H9 (cell line): ENCODE measurements at regions not wholly inside any gene's neighbourhood (a gene's known extent, or its start where the extent isn't known, plus 50 kb on each side); places are given as distances from the start of the nearest gene placed in this dataset.

Experiments
- DNase-seq: peaks from one replicate; pipeline ENCODE4 v3.0.0-alpha.2; 2017
- H2AFZ ChIP-seq: one replicate; pipeline ENCODE4 v1.6.1; 2013; ENCODE audit warnings: mild to moderate bottlenecking, low read length, control low read depth, moderate library complexity
- H2AK5ac ChIP-seq: 2 replicates; pipeline ENCODE4 v1.6.1; 2013; ENCODE audit warnings: low read length, control low read depth, mixed read lengths; ENCODE audit not compliant: insufficient read length
- H2BK120ac ChIP-seq: one replicate; pipeline ENCODE4 v1.6.1; 2013; ENCODE audit warnings: low read depth, mild to moderate bottlenecking, low read length, control low read depth, inconsistent platforms; ENCODE audit not compliant: poor library complexity, severe bottlenecking
- H2BK12ac ChIP-seq: 2 replicates; pipeline ENCODE4 v1.6.1; 2013; ENCODE audit warnings: low read length, control low read depth, mixed read lengths, low read depth; ENCODE audit not compliant: insufficient read length
- H2BK15ac ChIP-seq: 2 replicates; pipeline ENCODE4 v1.6.1; 2013; ENCODE audit warnings: low read depth, low read length, control low read depth
- H2BK20ac ChIP-seq: one replicate; pipeline ENCODE4 v1.6.1; 2013; ENCODE audit warnings: low read depth, mild to moderate bottlenecking, low read length, control low read depth, inconsistent platforms; ENCODE audit not compliant: poor library complexity, severe bottlenecking
- H2BK5ac ChIP-seq: 2 replicates; pipeline ENCODE4 v1.6.1; 2013; ENCODE audit warnings: low read length, control low read depth, mixed read lengths; ENCODE audit not compliant: insufficient read length
- H3K14ac ChIP-seq: 2 replicates; pipeline ENCODE4 v1.6.1; 2013; ENCODE audit warnings: low read length, control low read depth; ENCODE audit not compliant: insufficient read depth
- H3K18ac ChIP-seq: 2 replicates; pipeline ENCODE4 v1.6.1; 2013; ENCODE audit warnings: low read depth, mild to moderate bottlenecking, mixed read lengths, low read length, control low read depth; ENCODE audit not compliant: insufficient read length
- H3K23ac ChIP-seq: 2 replicates; pipeline ENCODE4 v1.6.1; 2013; ENCODE audit warnings: low read length, control low read depth, mixed read lengths, low read depth; ENCODE audit not compliant: insufficient read length
- H3K23me2 ChIP-seq: 2 replicates; pipeline ENCODE4 v1.6.1; 2013; ENCODE audit warnings: low read depth, mild to moderate bottlenecking, mixed read lengths, low read length, control low read depth; ENCODE audit not compliant: insufficient read length, poor library complexity, severe bottlenecking
- H3K27ac ChIP-seq: 2 replicates; pipeline ENCODE4 v1.5.1; 2013; ENCODE audit warnings: low read length, control low read depth, mixed read lengths, low read depth; ENCODE audit not compliant: insufficient read length
- H3K27me3 ChIP-seq: 2 replicates; pipeline ENCODE4 v1.6.1; 2013; ENCODE audit warnings: low read length, control low read depth, inconsistent platforms; ENCODE audit not compliant: insufficient read depth
- H3K4ac ChIP-seq: 2 replicates; pipeline ENCODE4 v1.6.1; 2013; ENCODE audit warnings: low read depth, mild to moderate bottlenecking, control low read depth, inconsistent platforms, low read length, moderate library complexity
- H3K4me1 ChIP-seq: 2 replicates; pipeline ENCODE4 v1.6.1; 2013; ENCODE audit warnings: low read length, control low read depth, inconsistent platforms; ENCODE audit not compliant: insufficient read depth
- H3K4me2 ChIP-seq: 2 replicates; pipeline ENCODE4 v1.6.1; 2013; ENCODE audit warnings: low read length, control low read depth, mixed read lengths; ENCODE audit not compliant: insufficient read length, insufficient read depth
- H3K56ac ChIP-seq: 2 replicates; pipeline ENCODE4 v1.6.1; 2013; ENCODE audit warnings: low read depth, mild to moderate bottlenecking, mixed read lengths, low read length, control low read depth; ENCODE audit not compliant: insufficient read length
- H3K79me1 ChIP-seq: 2 replicates; pipeline ENCODE4 v1.6.1; 2013; ENCODE audit warnings: low read depth, mild to moderate bottlenecking, moderate library complexity, low read length, control low read depth, inconsistent platforms; ENCODE audit not compliant: insufficient read depth, poor library complexity, severe bottlenecking
- H3K79me2 ChIP-seq: 2 replicates; pipeline ENCODE4 v1.6.1; 2013; ENCODE audit warnings: low read length, control low read depth, inconsistent platforms; ENCODE audit not compliant: insufficient read depth
- H3K9ac ChIP-seq: 2 replicates; pipeline ENCODE4 v1.6.1; 2013; ENCODE audit warnings: low read length, control low read depth, mixed read lengths; ENCODE audit not compliant: insufficient read length; ENCODE audit errors: extremely low read depth
- H3K9me3 ChIP-seq: one replicate; pipeline ENCODE4 v1.6.1; 2013; ENCODE audit warnings: low read depth, low read length, inconsistent platforms; ENCODE audit not compliant: control insufficient read depth
- H3T11ph ChIP-seq: one replicate; pipeline ENCODE4 v1.6.1; 2013; ENCODE audit warnings: mild to moderate bottlenecking, low read length, control low read depth, inconsistent platforms
- H4K20me1 ChIP-seq: one replicate; pipeline ENCODE4 v1.6.1; 2013; ENCODE audit not compliant: control insufficient read depth, insufficient read length, insufficient read depth
- H4K5ac ChIP-seq: 2 replicates; pipeline ENCODE4 v1.6.1; 2013; ENCODE audit warnings: low read depth, mild to moderate bottlenecking, mixed read lengths, low read length, control low read depth; ENCODE audit not compliant: insufficient read length
- H4K8ac ChIP-seq: replicated peaks from 2 replicates; pipeline ENCODE4 v1.6.1; 2013; ENCODE audit warnings: low read length, control low read depth, mixed read lengths, low read depth; ENCODE audit not compliant: insufficient read length
- H4K91ac ChIP-seq: 2 replicates; pipeline ENCODE4 v1.6.1; 2013; ENCODE audit warnings: low read depth, mild to moderate bottlenecking, moderate library complexity, mixed read lengths, low read length, control low read depth; ENCODE audit not compliant: insufficient read length
- H3K27ac Mint-ChIP-seq, 3 experiments: 2 replicates in 2 of 3; 3 replicates in 1 of 3; pipeline ENCODE4 v1.8.0; 2020 to 2021; ENCODE audit warnings: mixed read lengths in 3 of 3, mild to moderate bottlenecking in 1 of 3, moderate library complexity in 1 of 3
- H3K27me3 Mint-ChIP-seq: 2 replicates; pipeline ENCODE4 v1.8.0; 2021; ENCODE audit warnings: low read depth, mild to moderate bottlenecking, moderate library complexity, mixed read lengths
- H3K36me3 Mint-ChIP-seq, 3 experiments: 2 replicates in 2 of 3; 3 replicates in 1 of 3; pipeline ENCODE4 v1.8.0; 2020 to 2021; ENCODE audit warnings: low read depth in 3 of 3, mixed read lengths in 3 of 3; ENCODE audit not compliant: insufficient read depth in 1 of 3
- H3K4me1 Mint-ChIP-seq, 2 experiments: 2 replicates each; pipeline ENCODE4 v1.8.0; 2020; ENCODE audit warnings: mixed read lengths in 2 of 2
- H3K4me3 Mint-ChIP-seq, 2 experiments: 2 replicates in 1 of 2; 3 replicates in 1 of 2; pipeline ENCODE4 v1.8.0; 2020 to 2021; ENCODE audit warnings: mild to moderate bottlenecking in 2 of 2, mixed read lengths in 2 of 2, moderate library complexity in 1 of 2
- H3K9me3 Mint-ChIP-seq, 2 experiments: 2 replicates in 1 of 2; 3 replicates in 1 of 2; pipeline ENCODE4 v1.8.0; 2020; ENCODE audit warnings: mild to moderate bottlenecking in 2 of 2, mixed read lengths in 2 of 2, moderate library complexity in 1 of 2
- WGBS: extraction: QIAGEN DNeasy Blood & Tissue Kit; methylation state at CpG from one replicate; pipeline ENCODE4 v1.1.7; 2013; ENCODE audit warnings: missing lambda C conversion rate, low lambda C conversion rate, mixed read lengths; ENCODE audit not compliant: insufficient read length; ENCODE audit errors: extremely low coverage; 5-methylcytosine and 5-hydroxymethylcytosine counted together
- TF ChIP-seq, protein P1 (sequence below): fragments of 200-600 bp; sonication (generic); conservative IDR thresholded peaks from 3 replicates; pipeline ENCODE4 v1.8.0; 2021; ENCODE audit warnings: antibody characterized with exemption, mild to moderate bottlenecking

GRCh38 chr2:118635891-118636290 lies 211.6 kb downstream of the EN1 start:
- H2AK5ac ChIP-seq: no peak overlapping the region
- no peak overlapping the region for H2BK5ac ChIP-seq
- H2BK120ac ChIP-seq: no peak overlapping the region
- peaks cover 28 to 32% of the 10 kb centered on the region in 2 experiments for H3K4me1 Mint-ChIP-seq
- H3K18ac ChIP-seq: no peak overlapping the region
- no peak overlapping the region for H3K14ac ChIP-seq
- no peak for DNase-seq
- H3K4me2 ChIP-seq: no peak overlapping the region
- peak overlapping the region; percentile 33 for H3K27ac ChIP-seq
- H4K91ac ChIP-seq: no peak overlapping the region
- H3K23ac ChIP-seq: no peak overlapping the region
- no peak overlapping the region for H3T11ph ChIP-seq
- H3K27me3 Mint-ChIP-seq: peaks cover 24% of the 10 kb centered on the region
- no peaks in the 10 kb centered on the region for H4K20me1 ChIP-seq
- peak overlapping the region in 1 of 3 experiments; percentile 17; a peak in 1 of 7 replicates for H3K27ac Mint-ChIP-seq
- H2BK20ac ChIP-seq: no peak overlapping the region
- no peak overlapping the region for H4K8ac ChIP-seq
- H3K4me1 ChIP-seq: peaks cover 14% of the 10 kb centered on the region
- H3K23me2 ChIP-seq: no peaks in the 10 kb centered on the region
- WGBS: no CpG with 5 or more reads among the region's 6 CpGs
- H3K9me3 Mint-ChIP-seq: peaks cover 0 to 5% of the 10 kb centered on the region in 2 experiments; a peak in 3 of 5 replicates
- no peak overlapping the region for H3K9ac ChIP-seq
- no peaks in the 10 kb centered on the region for H3K27me3 ChIP-seq
- H3K4ac ChIP-seq: no peak overlapping the region
- no peaks in the 10 kb centered on the region for H3K79me1 ChIP-seq
- H3K4me3 Mint-ChIP-seq: no peak overlapping the region
- H2AFZ ChIP-seq: no peak overlapping the region
- H3K36me3 Mint-ChIP-seq: peaks cover 3 to 4% (median 4%) of the 10 kb centered on the region in 3 experiments; a peak in 4 of 7 replicates
- H4K5ac ChIP-seq: no peak overlapping the region
- H2BK12ac ChIP-seq: no peak overlapping the region
- TF ChIP-seq, protein P1, sequence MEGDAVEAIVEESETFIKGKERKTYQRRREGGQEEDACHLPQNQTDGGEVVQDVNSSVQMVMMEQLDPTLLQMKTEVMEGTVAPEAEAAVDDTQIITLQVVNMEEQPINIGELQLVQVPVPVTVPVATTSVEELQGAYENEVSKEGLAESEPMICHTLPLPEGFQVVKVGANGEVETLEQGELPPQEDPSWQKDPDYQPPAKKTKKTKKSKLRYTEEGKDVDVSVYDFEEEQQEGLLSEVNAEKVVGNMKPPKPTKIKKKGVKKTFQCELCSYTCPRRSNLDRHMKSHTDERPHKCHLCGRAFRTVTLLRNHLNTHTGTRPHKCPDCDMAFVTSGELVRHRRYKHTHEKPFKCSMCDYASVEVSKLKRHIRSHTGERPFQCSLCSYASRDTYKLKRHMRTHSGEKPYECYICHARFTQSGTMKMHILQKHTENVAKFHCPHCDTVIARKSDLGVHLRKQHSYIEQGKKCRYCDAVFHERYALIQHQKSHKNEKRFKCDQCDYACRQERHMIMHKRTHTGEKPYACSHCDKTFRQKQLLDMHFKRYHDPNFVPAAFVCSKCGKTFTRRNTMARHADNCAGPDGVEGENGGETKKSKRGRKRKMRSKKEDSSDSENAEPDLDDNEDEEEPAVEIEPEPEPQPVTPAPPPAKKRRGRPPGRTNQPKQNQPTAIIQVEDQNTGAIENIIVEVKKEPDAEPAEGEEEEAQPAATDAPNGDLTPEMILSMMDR: no peak
- H3K79me2 ChIP-seq: no peaks in the 10 kb centered on the region
- no peaks in the 10 kb centered on the region for H3K9me3 ChIP-seq
- no peak overlapping the region for H2BK15ac ChIP-seq
- no peak overlapping the region for H3K56ac ChIP-seq
